OCI-LY7 (cell line): ENCODE measurements at regions not wholly inside any gene's neighbourhood (a gene's known extent, or its start where the extent isn't known, plus 50 kb on each side); places are given as distances from the start of the nearest gene placed in this dataset.

Experiments used
- EZH2phosphoT487 ChIP-seq: fragments of 200-600 bp; sonication (generic); IDR thresholded peaks from 2 replicates; pipeline ENCODE4 v1.6.1; 2018; ENCODE audit warnings: low read depth, borderline replicate concordance, mild to moderate bottlenecking, mixed run types, antibody characterized with exemption, low read length, moderate library complexity, mixed read lengths
- TF ChIP-seq, protein P1 (sequence below): fragments of 200-600 bp; sonication (generic); conservative IDR thresholded peaks from 2 replicates; pipeline ENCODE4 v1.5.1; 2014; ENCODE audit warnings: mild to moderate bottlenecking, antibody characterized with exemption, low read length, moderate library complexity, mixed read lengths

GRCh38 chr4:150008546-150008945, 69.7 kb upstream of the DCLK2 start:
- TF ChIP-seq, protein P1, sequence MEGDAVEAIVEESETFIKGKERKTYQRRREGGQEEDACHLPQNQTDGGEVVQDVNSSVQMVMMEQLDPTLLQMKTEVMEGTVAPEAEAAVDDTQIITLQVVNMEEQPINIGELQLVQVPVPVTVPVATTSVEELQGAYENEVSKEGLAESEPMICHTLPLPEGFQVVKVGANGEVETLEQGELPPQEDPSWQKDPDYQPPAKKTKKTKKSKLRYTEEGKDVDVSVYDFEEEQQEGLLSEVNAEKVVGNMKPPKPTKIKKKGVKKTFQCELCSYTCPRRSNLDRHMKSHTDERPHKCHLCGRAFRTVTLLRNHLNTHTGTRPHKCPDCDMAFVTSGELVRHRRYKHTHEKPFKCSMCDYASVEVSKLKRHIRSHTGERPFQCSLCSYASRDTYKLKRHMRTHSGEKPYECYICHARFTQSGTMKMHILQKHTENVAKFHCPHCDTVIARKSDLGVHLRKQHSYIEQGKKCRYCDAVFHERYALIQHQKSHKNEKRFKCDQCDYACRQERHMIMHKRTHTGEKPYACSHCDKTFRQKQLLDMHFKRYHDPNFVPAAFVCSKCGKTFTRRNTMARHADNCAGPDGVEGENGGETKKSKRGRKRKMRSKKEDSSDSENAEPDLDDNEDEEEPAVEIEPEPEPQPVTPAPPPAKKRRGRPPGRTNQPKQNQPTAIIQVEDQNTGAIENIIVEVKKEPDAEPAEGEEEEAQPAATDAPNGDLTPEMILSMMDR: no peak
- TF ChIP-seq EZH2phosphoT487: no peak
